OCI-M2 (cell line): ENCODE measurements at regions not wholly inside any gene's neighbourhood (a gene's known extent, or its start where the extent isn't known, plus 50 kb on each side); places are given as distances from the start of the nearest gene placed in this dataset.

Experiments used
- DNase-seq: peaks from one replicate; lab custom pipeline; 2025; ENCODE audit not compliant: unreplicated experiment; lab: John Stamatoyannopoulos, UW

- no peak for DNase-seq
Measured at GRCh38 chr7:132072873-132073272, 503.4 kb downstream of the PLXNA4 start.

- no peak for DNase-seq
Measured at GRCh38 chr7:132072165-132072564, 504.1 kb downstream of the PLXNA4 start.

DNA sequence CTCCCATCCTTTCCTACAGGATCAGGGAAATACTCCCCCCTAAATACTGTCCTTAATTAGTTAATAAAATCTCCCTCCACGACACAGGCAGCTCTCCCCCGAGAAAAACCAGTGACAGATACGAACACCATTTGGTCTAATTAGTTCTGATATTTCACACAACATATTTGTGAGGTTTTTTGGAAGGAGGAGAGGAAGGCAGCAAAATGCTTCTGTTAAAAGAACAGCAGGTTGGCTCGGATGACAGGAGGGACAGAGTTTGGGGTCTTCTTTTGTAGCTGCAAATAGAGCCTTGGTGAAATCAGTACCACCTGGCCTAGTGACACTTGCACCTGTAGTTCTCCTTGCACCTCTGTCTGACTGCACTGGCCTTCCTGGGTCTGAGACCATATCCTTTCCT is 507.0 kb downstream of the PLXNA4 start:
- no peak for DNase-seq

GRCh38 chr7:132066761-132067171 is 509.5 kb downstream of the PLXNA4 start:
- no peak for DNase-seq

- no peak for DNase-seq
Measured at GRCh38 chr7:132065989-132066603, 509.7 kb upstream of the PODXL start.

DNA sequence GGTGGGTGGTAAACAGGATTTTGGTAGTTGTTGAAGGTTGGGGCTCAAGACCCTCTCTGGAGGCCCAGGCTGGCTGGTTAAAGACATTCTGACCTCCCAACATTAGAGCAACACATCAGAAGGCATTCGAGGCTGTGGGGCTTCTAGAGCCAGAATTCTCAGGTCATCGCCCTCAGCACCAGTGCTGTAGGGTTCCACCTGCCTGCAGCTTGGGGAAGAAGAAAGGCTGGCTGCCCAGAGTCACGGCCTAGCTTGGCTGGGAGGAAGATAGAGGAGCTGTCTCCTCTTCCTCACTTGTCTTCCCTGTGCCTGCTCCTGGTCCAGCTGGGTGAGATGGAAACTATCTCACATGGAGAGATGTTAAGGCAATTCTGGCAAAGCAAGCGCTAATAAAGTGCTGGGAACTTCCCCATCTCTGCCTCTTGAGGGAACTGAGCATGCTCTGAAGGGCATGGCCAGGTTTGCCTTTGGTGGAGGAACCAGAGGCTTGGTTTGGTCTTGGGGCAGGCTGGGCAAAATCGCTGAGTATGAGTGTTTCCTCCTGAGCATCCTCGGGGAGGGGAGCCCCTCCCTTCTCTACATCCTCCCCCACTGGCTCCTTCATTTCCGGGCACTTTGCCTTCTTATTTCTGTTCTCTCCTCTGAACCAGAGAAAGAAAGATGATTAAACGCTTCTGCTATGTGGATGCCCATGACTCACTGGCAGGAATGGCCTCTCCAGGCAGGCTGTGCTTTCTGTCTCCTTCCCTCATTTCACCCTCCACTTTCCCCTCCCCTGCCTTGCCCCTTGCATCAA is 509.0 kb upstream of the PODXL start:
- no peak for DNase-seq

GRCh38 chr7:132063800-132064199 is 507.4 kb upstream of the PODXL start:
- DNase-seq, result no peak

DNA sequence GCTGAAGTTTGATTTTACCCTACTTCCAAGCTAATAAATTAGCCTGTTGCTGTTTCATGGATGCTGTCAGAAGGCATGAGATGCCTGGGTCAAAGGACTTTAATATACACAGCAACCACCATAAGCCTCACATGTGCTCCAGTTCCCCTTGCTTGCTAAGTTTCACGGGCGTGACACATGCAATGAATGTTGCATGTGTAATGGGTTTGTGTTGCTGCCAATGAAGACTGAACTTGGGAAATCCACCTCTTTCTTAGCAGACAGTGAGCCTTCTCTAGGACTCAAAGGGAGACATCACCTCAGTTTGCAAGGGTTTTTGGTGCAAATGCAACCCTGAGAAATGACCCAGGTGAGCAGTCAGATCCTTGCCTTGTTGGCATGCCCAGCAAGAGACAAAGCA is 505.5 kb upstream of the PODXL start:
- no peak for DNase-seq

DNA sequence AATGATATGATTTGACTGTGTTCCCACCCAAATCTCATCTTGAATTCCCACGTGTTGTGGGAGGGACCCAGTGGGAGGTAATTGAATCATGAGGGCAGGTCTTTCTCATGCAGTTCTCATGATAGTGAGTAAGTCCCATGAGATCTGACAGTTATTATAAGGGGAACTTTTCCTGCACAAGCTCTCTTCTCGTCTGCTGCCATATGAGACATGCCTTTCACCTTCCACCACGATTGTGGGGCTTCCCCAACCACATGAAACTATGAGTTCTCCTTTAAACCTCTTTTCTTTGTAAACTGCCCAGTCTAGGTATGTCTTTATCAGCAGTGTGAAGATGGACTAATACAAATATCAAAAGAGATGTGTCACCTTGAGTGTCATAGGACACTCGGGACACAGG is 502.7 kb upstream of the PODXL start:
- DNase-seq, result no peak

DNA sequence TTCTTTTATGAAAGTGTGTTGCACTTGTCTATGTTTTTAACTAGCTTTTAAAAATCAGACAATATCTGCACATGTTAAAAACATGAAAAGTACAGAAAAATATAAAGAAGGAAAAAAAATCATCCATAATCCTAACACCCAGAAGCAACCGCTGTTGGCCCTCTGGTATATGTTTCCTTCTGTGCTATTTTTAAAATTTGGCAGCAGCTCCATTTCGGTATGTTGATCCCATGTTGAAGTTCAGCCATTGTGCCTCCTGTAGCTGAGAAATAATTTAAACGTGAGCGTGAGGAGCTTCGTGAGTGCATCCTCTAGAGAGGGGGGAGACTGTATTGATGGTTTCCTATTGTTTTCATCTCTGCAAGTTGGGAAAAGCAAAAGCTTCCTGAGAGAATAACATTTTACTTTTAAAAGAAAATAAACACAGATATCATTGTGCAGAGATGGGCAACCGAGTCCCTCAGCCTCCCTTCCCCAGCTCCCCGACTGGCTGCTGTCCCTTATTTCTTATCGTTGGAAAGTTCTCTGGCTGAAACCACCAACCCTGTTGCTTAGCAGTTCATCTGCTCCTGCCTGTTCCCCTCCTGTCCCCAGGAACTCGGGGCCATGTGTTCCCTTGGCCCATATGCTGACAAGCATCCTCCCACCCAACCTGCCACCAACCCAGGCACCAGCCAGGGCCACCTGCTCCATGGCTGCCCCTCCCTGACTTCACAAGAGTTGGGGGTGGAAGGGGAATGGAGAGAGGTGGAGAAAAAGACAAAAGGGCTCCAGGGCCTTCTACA is 499.1 kb upstream of the PODXL start:
- no peak for DNase-seq

DNA sequence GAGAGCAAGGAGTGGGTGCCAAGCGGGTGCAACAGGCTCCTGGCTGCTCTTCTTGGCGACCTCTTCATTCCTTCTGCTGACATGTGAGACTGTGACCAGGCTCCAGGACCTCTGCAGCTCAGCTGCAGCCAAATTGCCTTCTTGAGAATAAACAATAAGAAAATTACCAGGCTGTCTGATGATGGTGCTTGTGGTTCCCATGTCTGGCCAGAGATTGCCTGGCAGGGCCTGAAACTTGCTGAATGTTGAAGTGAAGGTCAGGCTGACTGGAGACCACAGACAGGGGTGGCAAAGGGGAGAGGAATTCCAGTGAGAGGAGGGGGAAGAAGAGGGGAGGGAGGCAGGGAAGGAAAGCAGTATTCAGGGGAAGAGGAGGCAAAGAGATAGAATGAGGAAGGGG is 497.4 kb upstream of the PODXL start:
- no peak for DNase-seq

DNA sequence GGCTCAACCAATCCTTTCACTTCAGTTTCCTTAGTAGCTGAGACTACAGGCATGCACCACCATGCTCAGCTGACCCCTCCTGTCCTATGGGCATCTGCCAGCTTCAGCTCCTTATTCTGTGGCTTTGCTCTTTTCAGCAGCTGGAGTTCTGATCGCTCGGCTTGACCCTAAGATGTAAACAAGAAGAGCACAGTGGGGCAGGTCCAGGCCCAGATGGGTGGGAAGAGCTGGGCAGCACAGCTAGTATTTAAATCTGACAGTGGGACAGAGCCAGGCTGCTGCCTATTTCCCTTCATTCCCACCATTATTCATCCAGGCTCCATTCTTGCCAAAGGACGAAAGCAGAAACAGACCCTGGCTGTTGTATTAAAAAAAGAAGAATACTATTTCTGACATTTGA is 494.9 kb upstream of the PODXL start:
- no peak for DNase-seq

DNA sequence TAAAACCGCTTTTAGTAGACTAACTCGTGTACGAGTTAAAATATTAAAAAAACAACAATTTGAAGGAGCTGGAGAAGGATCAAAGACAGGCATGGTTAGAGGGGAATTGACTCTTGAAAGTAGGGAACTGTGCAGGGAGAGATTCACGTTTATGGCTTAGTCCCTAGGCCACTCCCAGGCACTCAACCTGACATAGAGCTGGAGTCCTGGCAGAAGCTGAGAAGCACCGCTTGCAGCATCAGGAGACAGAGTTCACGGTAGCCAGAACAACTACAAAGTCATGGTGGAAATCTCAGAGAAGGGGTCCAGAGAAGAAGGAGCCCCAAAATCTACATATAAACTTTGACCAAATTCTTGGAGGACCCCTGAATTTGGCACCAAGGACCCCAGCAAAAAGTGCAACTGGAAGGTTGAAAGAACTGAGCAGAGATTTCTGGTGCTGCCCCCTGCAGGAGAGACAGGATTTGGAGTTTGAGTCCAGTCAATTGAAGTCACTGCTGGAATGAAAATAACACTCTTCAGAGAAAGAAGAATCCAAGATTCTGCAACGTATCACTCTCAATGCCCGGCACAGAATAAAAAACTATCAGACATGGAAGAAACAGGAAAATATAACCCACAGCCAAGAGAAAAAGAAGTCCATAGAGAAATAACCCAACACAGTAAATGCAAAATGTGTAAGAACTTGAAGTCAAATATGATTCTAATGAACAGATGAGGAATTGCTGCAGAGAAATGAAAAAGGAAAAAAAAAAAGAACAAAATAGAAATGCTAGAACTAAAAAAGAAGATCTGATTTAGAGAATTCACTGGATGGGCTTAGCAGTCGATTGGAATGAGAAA is 493.3 kb upstream of the PODXL start:
- DNase-seq, result no peak

DNA sequence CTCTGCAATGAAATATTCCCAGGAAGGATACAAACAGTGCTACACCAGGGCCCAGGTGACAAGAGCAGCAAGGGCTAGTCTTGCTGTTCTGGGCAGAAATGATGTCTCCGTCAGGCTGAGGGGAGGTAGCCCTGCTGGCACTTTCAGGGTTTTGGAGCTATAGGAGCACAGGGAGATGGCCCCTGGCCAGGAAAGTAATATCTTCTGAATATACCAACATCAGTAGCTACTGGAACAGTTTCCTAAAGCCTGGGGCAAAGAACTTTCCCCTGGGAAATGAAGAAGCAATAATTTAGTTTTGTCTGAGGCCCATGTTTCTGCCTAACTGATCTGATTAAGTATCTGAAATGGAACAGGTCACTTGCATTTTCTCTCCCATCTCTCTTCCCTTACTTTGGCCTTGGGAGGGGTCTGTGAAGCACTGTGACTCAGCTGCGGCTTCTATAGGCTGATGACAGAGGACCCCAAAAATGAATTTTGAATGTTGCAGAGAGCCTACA is 489.1 kb upstream of the PODXL start:
- no peak for DNase-seq

GRCh38 chr7:132045002-132045401 is 488.6 kb upstream of the PODXL start:
- no peak for DNase-seq

- no peak for DNase-seq
Measured at GRCh38 chr7:132044247-132044646, 487.8 kb upstream of the PODXL start.

DNA sequence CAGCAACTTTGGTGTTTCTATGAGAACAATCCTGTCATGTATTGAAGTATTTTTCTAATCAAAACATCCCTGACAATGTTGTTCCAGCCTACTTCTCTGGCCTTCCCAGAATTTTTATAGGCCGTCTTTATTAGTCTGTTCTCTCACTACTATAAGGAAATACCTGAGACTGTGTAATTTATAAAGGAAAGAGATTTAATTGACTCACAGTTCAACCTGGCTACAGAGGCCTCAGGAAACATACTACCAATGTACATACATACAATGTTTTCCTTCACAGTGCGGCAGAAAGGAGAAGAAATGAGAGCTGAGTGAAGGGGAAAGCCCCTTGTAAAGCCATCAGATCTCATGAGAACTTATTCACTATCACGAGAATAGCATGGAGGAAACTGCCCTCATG is 484.7 kb upstream of the PODXL start:
- DNase-seq, result no peak

DNA sequence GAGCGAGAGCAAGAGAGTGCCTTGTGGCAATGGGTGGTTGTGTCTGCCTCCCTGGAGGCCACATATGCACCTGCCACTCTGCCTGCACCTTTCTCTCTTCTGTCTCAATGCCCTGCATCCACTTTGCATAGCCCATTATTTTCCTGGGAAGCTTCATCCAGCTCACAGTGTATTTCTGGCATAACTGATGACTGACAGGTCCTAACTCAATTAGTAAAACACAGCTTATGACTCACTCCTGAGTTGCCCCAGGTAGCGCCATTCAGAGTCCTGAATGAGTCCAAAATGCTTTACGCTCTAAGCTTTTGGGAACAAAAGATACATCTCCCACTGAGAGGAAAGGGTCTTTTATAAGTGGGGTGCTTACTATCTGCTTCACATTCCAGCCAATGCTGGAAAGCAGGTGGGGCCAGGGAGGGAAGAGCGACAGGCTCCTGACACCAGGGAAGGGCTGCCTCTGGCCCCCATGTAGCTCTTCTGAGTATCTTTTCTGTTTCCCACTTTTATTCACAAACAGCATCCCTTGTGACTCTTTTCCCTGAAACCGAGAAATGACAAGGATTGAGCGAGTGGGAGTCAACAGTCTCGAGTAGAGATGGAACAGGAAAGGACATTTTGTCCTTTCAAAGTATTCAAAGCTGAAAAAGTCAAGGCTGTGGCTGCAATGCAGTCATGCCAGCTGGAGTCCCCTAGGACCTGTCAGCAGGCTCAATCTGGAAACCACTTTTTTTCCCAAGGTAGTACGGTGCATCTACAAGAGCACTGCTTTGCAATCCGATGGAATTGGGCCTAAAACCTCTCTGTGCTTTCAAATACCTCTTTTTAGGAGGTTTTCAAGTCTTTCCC is 479.3 kb upstream of the PODXL start:
- no peak for DNase-seq

DNA sequence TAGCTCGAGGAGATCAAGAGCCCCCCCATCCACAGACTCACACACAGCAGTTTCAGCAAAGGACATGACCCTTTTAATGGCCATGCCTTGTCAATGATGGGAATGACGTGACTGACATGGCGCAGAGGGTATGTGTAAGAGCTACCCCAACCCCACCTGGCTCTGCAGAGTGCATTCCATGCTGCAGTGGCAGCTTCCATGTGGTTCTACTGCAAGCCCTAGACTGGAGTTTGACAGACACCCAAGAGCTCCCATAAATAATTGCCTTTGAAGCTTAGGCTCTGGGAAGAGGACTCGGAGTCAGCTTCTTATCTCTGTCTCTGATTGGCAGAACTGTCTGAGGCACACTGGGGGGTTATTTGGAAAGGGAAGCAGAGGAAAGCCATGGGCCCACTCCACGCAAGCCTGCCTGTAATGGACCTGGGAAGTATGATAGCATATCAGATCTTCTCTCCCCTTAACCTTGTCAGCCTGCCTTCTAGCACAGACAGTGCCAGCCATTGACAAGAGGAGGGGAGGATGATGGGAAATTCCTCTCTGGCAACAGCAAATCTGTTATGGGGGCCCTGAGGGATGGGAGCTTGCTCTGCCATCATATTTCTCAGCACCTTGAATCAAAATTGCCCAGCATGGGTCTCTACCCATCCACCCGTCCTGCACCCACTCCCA is 478.5 kb upstream of the PODXL start:
- DNase-seq, result no peak

DNA sequence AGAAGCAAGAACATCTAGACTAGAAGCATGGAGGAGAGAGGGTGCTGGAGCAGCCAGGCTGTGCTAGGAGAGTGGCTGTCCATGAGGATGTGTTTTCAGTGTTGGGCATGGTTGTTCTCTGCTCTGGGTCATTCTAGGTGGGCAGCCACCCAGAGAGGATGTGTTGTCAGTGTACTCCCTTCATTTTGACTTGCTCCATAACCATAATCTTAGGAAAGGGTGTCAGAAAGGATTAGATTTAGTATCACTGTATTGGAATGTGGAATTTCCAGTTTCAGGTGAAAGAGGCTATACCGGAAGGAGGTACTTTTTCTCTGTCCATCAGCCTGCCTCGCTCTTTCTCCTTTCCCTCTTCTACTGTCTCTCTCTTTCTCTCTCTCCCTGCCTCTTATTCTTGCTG is 474.5 kb upstream of the PODXL start:
- DNase-seq, result no peak
